ENCODE measurements at regions not wholly inside any gene's neighbourhood (a gene's known extent, or its start where the extent isn't known, plus 50 kb on each side); places are given as distances from the start of the nearest gene placed in this dataset.

DNA sequence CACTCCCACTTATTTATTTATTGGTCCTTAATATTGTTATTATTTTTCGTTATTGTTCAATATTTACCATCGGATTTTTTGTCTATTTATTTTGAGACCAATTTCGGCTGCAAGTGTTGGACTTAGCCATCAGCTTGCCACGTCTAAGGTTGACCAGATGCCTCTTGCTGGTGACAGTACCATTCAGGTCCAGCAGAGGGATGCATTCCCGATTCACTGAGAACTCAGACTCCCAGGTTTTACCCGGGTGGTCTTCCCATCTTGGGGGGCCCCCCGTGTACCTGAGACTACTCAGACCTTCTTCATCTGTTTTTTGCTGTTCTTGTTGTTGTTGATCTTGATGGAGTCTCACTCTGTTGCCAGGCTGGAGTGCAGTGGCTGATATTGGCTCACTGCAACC, 1435.2 kb downstream of the UQCRFS1 start:
- Mint-ChIP-seq H3K4me1 (no peaks in the 10 kb centered on the region), H3K4me3 (no peak overlapping the region), H3K27ac (no peak overlapping the region), H3K9me3 (peaks cover 90 to 98% of the 10 kb centered on the region in 2 experiments), H3K27me3 (ENCODE audit: low read depth) (peaks cover 27% of the 10 kb centered on the region), H3K36me3 (ENCODE audit: insufficient read depth in 1 of 3, low read depth in 3 of 3) (peaks cover 64 to 96% (median 91%) of the 10 kb centered on the region in 3 experiments)
- peak; percentile 24 for DNase-seq
- H3K79me1 ChIP-seq (ENCODE audit: insufficient read depth, low read depth, low read length, poor library complexity, severe bottlenecking): no peaks in the 10 kb centered on the region
- no peak overlapping the region for H2BK12ac ChIP-seq (ENCODE audit: insufficient read length, low read depth, low read length)
- H4K20me1 ChIP-seq (ENCODE audit: control insufficient read depth, insufficient read depth, insufficient read length): no peaks in the 10 kb centered on the region
- H3K9me3 ChIP-seq (ENCODE audit: control insufficient read depth, low read depth, low read length): peaks cover 26% of the 10 kb centered on the region
- no peak overlapping the region for H3K14ac ChIP-seq (ENCODE audit: insufficient read depth, low read length)
- H4K8ac ChIP-seq (replicated peaks; ENCODE audit: insufficient read length, low read depth, low read length): no peak overlapping the region
- no peak overlapping the region for H2AK5ac ChIP-seq (ENCODE audit: insufficient read length, low read length)
- no peak overlapping the region for H3K4ac ChIP-seq (ENCODE audit: low read depth, low read length)
- no peak overlapping the region for H4K91ac ChIP-seq (ENCODE audit: insufficient read length, low read depth, low read length)
- no peaks in the 10 kb centered on the region for H3K4me1 ChIP-seq (ENCODE audit: insufficient read depth, low read length)
- H3K79me2 ChIP-seq (ENCODE audit: insufficient read depth, low read length): no peaks in the 10 kb centered on the region
- TF ChIP-seq, protein P1, sequence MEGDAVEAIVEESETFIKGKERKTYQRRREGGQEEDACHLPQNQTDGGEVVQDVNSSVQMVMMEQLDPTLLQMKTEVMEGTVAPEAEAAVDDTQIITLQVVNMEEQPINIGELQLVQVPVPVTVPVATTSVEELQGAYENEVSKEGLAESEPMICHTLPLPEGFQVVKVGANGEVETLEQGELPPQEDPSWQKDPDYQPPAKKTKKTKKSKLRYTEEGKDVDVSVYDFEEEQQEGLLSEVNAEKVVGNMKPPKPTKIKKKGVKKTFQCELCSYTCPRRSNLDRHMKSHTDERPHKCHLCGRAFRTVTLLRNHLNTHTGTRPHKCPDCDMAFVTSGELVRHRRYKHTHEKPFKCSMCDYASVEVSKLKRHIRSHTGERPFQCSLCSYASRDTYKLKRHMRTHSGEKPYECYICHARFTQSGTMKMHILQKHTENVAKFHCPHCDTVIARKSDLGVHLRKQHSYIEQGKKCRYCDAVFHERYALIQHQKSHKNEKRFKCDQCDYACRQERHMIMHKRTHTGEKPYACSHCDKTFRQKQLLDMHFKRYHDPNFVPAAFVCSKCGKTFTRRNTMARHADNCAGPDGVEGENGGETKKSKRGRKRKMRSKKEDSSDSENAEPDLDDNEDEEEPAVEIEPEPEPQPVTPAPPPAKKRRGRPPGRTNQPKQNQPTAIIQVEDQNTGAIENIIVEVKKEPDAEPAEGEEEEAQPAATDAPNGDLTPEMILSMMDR (conservative IDR thresholded peaks at IDR 0.05): peak; percentile 46; the same call in 2 of the 3 replicates
- H3K4me2 ChIP-seq (ENCODE audit: insufficient read depth, insufficient read length, low read length): no peak overlapping the region
- H3K9ac ChIP-seq (ENCODE audit: extremely low read depth, insufficient read length, low read length): no peak overlapping the region
- no CpG with 5 or more reads among the region's 7 CpGs for WGBS (ENCODE audit: extremely low coverage, insufficient read length, low lambda C conversion rate)
- H3K27me3 ChIP-seq (ENCODE audit: insufficient read depth, low read length): peaks cover 4% of the 10 kb centered on the region; the same call in 1 of the 2 replicates
- H3K23me2 ChIP-seq (ENCODE audit: insufficient read length, low read depth, low read length, poor library complexity, severe bottlenecking): no peaks in the 10 kb centered on the region
- H3K27ac ChIP-seq (ENCODE audit: insufficient read length, low read depth, low read length): no peak overlapping the region
- no peak overlapping the region for H4K5ac ChIP-seq (ENCODE audit: insufficient read length, low read depth, low read length)
- H2BK5ac ChIP-seq (ENCODE audit: insufficient read length, low read length): no peak overlapping the region
- H2AFZ ChIP-seq (ENCODE audit: low read length): no peak overlapping the region
- H2BK120ac ChIP-seq (ENCODE audit: low read depth, low read length, poor library complexity, severe bottlenecking): no peak overlapping the region
- no peak overlapping the region for H3T11ph ChIP-seq (ENCODE audit: low read length)
- H2BK15ac ChIP-seq (ENCODE audit: low read depth, low read length): no peak overlapping the region
- H3K23ac ChIP-seq (ENCODE audit: insufficient read length, low read depth, low read length): no peak overlapping the region
- no peak overlapping the region for H3K56ac ChIP-seq (ENCODE audit: insufficient read length, low read depth, low read length)
- H3K18ac ChIP-seq (ENCODE audit: insufficient read length, low read depth, low read length): no peak overlapping the region
- H2BK20ac ChIP-seq (ENCODE audit: low read depth, low read length, poor library complexity, severe bottlenecking): no peak overlapping the region
